ENCODE measurements at regions not wholly inside any gene's neighbourhood (a gene's known extent, or its start where the extent isn't known, plus 50 kb on each side); places are given as distances from the start of the nearest gene placed in this dataset.

GRCh38 chr2:13543550-13543949, 826.8 kb downstream of the TRIB2 start:
- TF ChIP-seq EZH2 (IDR thresholded peaks at IDR 0.05; ENCODE audit: borderline replicate concordance, low read depth, low read length, severe bottlenecking), result no peak
- no peak for TF ChIP-seq POLR2A (IDR thresholded peaks at IDR 0.05; ENCODE audit: low read depth, low read length)
- TF ChIP-seq POLR2AphosphoS5 (IDR thresholded peaks at IDR 0.05; ENCODE audit: insufficient read depth, low read depth, low read length), result no peak

Measured in endothelial cell of umbilical vein (primary cell).